Nucleus accumbens (tissue), 56 donors: ENCODE measurements at regions not wholly inside any gene's neighbourhood (a gene's known extent, or its start where the extent isn't known, plus 50 kb on each side); places are given as distances from the start of the nearest gene placed in this dataset.
"Not testable (repeated sequence)": the region's sequence is repeated elsewhere in the genome, so short reads cannot be mapped to it uniquely, and the experiment has no call there.

ENCODE experiments used
- DNase-seq, 56 donors: peaks; one replicate each; lab custom pipeline; 2025; lab: John Stamatoyannopoulos, UW

DNA sequence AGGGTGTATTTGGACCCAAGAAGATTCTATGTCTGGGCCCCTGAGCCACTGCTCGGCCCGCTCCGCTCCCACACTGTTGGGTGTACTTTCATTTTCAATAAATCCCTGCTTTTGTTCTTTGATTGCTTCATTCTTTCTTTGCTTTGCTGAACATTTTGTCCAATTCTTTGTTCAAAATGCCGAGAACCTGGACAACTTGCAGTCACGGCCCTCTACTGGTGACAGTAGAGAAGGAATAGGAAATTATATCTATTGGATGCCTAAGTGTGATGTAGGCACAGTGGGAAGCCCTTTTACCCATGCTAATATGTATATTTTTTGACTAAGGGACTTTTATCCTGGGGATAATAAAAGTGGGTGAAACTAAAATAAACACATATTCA lies 340.8 kb downstream of the LRRC3B start:
- no peak for DNase-seq

DNA sequence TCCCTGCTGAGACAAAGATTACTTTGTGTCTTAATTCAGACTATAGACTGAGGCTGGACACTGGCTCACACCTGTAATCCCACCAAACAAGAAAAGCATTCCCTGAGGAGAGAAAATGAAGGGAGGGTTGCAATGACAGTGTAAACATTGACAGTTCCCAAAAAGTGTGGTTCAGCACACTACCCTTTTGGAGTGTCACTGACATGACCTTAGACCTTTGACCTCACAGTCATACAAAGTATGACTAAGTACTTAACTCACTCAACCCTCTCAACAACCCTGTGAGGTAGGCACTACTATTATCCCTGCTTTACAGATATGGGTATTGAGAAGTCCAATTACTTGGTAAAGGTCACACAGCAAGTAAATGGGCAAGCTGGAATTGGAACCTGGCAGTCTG lies 341.7 kb downstream of the LRRC3B start:
- DNase-seq = no peak

DNA sequence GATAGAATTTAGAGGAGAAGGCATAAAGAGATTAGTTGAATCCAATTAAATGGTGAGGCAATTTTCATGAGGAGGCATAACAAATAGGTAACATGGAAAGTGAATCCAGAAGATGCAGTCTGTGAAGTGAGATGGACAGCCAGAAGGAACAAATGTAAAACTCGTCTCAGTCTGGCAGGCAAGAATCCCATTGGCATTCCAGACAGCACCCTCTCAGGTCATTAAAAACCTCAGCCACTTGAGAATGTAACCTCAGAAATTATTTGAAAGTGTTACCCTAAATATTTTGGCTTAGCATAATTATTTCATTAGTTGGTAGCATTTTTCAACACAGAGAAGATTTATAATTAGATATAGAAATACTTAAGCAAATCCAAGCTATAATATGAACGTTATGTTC lies 342.3 kb downstream of the LRRC3B start:
- DNase-seq = no peak

DNA sequence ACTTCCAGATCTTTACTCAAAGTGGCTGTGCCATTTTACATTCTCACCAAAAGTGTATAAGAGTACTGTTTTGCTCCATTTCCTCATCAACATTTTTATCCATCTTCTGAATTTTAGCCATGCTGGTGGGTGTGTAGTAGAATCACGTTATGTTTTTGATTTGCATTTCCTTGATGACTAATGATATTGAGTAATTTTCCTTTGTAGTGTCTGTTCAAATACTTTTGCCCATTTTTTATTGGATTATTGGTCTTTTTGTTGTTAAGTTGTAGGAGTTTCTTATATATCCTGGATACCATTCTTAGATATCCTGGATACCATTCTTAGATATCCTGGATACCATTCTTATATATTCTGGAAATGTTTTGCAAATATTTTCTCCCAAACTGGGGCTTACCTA lies 344.9 kb downstream of the LRRC3B start:
- no peak for DNase-seq

DNA sequence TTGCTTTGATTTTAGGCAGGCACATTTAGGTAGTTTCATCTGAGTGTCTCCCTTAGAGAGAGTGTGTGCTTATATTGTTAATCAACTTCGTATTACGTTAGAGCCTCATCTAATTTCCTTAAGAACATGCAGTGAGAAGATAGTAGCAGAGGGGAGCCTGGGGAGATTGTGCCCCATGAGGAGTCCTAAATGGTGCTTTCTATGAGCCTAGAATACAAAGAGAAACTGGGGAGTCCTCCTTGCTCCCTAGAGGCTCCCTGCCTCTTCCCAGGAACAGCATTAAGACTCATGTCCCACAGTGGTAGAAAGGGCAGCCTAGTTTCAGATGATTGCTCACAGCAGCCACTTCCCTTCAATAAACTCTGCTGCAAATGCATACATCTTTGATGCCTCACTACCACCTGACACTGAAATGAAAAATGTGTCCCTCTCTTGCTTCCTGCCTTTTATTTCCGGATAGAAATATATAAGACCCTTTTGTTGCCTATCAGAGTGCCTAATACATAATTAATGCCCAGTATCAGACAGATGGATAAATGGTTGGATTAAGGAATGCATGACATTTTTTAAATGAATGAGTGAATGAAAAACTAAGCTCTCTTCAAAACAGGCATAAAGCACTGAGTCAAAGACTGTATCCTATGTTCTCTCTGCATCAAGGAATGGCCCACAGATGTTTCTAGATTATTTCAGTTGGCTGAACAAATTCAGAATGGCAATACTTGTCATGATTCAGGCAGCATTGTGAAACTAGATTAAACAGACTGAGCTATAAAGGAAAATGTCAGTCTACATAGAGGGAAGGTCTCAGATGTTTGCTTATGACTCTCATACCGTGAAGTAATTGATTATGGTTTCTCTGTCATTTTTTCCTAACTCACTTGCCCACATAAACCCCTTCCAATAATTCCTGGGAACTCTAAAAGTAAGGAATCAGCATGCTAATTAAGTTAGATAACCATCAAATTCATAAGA lies 362.1 kb downstream of the LRRC3B start:
- no peak for DNase-seq

DNA sequence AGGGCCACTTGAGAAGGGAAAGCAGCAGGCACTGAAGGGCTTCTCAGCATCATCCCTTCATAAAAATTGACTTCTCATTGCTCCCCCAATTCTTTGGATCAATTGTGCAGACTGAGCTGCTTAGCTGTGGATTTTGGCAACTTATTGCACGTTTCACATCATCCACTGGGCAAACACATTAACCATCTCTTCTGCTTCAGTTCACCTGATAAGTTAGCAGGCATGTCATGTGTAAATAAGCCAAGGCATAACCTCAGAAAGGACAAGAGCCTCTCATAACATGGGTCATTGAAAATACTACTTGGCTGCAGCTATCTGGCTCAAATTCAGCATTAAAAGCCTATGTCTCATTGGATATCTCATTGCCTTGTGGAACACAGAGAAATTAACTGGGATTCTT lies 366.5 kb downstream of the LRRC3B start:
- no peak for DNase-seq

DNA sequence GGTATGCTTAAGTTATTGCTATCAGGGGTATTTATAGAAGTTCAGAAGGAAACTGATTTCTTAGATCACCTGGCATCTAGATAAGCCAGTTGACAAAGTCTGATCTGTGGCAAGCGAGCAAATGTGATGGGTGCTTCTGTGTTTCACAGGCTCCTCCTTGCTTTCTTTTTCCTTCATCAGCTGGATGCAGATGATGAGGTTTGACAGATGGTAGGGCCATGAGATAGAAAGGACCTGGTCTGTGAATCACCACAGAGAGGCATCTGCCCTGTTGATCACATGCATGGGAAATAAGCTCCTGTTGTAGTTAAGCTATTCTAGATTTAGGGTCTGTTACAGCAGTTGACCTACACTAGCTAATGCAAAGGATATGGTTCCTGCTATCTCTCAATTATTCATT lies 372.0 kb downstream of the NEK10 start:
- DNase-seq = no peak

DNA sequence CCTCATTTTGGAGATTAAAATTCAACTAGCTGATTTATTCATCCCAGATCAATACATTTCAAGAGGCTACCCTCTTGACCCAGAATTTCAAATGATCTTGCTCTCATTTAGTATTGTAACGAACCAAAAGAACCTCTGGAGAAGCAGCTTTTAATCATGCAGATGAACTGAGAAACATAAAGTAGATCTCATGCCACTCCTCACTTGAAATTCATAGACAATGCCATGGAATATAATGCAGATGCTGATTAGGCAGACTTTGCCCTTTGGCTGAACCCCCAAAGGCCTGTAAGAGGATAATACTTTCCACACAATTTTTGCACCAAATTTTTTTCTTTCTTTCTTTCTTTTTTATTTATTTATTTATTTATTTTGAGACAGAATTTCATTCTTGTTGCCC lies 358.3 kb downstream of the NEK10 start:
- DNase-seq = no peak

DNA sequence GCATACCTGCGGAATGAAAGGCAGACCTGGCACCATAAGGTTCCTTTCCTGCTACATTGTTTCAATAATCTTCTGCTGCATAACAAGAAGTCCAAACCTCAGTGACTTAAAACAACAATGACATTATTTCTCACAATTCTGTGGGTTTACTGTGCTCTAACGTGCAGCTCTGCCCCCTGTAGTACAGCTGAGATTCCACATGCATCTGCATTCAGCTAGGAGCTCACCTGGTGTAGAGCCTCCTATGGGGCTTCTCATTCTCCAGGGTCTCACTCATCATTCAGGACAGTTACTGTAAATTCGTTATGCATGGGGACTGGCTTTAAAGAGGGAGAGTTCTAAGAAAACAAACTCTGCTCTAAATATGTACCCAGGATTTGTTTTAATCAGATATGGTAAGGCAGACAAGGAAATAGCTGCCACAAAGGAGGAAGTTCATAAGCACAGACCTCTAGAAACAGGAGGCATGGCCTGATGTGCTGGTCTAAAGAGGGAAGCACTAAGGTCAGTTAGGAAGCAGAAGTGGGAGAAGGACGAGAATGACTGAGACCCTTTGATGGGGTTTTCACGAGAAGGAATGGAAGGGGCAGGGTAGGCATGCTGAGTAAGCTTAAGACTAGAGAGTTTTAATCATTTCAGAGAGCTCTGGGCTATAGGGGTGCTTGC lies 347.0 kb downstream of the NEK10 start:
- DNase-seq = no peak

DNA sequence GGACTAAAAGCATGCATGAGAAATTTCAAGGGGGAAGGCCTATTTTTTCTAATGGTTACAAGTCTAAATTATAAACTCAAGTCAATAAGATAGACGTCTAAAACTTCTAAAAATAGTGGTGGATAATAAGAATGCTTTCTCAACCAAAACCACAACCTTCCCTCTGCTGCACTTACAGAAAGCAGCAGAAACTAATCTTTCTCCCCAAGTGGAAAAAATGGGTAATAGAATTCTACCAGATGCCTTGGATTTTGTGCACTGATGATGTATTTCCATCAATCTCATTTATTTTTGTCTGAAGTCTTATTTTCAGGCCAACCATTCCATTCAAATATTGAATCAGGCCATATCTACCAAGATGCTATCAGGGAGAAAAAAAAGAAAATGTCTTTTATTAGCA lies 344.7 kb downstream of the NEK10 start:
- DNase-seq = no peak

DNA sequence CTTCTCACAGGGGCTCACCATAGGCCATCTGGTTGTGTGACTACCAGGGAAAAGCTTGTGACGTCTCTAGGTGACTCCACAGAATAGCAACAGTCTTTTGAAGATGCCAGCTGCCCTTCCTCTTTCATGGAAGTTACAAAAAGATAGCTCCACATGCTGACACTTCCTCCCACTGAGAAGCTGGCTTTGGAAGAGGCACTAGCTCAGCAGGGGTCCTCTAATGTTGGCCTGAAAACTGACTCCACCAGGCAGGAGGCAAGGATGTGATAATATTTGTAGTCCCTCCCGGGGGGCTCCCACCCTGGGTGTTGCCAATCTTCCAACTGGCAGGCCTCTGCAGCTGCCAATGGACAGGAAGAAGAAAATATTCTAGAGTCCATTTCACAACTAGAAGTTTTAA lies 343.5 kb downstream of the NEK10 start:
- DNase-seq = no peak

DNA sequence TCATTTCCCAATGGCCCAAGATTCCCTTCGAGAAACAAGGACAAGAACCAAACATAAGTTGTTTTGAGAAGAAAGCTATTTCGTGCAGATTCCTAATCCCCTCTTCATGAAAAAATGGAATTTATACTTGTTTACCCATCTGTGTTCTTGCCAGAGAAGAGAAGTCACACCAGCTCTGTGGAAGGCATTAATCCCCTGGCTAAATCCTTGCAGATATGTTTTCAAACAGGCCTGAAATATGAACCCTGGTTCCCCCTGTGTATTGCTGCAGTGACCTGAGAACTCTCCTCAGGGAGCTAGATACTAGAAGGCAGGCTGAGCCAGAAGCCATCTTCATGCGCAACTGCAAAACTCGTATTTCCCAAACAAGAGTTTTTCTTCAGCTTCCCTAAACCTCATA lies 337.7 kb downstream of the NEK10 start:
- no peak for DNase-seq

DNA sequence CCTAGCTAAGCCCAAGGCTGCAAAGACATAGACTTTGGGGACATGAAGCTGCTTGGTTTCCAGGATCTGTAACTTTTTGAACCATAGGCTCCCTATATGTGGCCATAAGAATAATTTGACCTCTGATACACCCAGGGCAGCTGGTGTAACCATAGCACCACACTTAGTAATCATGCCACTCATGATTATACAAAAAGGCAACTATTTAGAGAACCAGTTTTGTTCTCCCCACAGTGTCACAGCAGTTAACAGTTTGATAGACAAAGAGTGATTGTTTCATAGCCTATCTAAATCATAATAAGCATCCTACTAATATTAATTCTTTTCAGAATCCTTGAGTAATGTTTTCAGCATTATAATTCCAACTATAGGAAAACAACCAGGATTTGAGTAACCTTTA lies 334.9 kb downstream of the NEK10 start:
- no peak for DNase-seq

DNA sequence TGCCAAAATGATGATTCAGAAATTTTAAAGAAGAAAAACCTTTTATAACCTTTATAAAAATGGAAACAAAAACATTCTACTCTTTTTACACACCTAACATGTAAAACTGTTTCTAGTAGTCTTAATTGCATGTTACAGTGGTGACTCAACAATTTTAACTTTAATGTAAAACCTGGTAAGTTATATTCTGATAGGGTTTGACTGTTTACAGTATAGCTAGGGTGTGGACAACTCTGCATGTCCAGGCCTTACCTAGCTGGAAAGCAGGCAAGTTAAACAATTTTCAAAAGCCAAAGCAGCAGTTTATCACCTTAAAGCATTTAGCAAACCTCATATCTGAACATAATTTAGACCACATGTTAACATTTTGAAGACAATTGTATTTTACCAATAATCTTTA lies 328.5 kb downstream of the NEK10 start:
- no peak for DNase-seq

DNA sequence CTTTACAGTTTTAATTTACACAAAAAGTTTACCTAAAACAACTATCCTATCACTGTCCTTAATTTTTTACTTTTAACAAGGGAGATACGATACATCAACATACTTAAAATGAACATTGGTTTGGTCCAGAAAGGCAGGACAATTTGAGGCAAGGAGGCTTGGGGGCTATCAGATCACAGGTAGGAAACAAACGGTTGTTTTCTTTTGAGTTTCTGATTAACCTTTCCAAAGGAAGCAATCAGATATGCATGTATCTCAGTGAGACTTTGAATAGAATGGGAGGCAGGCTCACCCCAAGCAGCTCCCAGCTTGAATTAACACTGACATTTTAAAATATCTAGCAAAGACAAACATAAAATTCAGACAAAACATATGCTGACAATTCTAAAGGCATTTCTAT lies 326.6 kb downstream of the NEK10 start:
- not testable (repeated sequence) for DNase-seq

DNA sequence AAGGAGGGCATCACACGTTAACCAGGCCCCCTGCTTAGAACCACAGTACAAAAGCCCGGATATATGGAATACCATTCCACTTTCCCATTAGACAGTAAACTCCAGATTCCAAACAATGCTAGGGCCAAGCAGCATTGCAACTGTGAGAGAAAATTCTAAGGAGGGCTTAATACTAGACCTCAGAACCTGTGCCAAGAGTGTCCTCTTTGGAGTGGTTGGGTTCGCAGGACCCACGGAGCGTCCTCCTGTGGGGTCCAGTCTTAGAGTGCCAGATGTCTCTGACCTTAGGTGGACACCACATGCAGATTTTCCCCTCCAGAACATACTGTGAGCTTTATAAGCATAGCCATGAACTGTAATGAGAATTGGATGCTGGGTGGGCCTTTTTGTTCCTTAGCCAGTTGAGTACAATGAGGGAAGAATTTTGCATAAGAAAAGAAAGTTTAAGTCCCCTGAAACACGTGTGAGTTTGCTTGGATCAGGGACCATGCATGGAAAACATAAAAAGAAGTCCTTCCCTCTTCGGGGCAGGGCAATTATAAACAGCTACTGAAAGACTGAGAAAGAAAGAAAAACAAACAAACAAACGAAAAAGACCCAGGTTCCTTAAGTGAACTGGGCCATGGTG lies 325.7 kb downstream of the NEK10 start:
- DNase-seq = no peak

DNA sequence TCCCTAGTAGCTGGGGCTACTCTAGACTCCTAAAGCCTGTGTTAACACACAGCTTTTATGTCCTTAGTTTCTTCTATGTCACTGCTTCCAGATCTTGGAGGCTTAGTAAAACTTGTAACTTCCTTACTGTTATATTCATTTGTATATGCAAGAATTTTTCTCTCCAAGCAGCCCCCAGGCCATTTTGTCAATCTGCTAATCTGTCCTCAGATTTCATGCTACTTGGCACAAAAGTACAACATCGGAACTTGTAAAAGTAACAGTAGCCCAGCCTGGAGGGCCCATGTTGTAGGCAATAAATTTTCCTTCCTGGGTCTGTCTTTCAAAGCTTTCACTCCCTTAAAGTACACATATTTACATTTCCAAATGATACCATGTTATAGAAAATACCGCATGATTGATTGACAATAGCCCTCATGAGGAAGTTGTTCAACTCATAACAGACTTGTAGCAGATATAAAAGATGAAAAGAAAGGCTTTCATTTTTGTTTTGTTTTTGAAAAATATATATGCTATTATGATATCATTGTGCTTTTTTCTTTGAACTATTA lies 324.2 kb downstream of the NEK10 start:
- DNase-seq = no peak

DNA sequence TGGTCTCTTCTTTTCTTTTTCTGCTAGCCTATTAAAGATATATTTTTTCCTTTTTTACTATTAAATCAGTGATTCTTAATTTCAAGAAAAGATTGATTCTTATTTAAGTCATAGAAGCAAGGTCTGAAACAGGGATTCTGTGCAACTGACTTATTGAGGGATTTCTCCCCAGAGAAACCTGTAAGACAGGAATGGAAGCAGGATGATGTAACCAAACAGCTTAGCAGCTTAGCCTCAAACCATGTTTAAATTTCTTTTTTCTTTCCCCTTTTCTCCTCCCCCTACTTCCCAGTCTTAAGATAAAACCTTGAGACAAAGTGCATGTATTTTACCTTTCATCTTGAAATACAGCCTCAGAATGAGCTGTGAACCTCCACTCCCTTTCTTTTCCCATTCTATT lies 322.8 kb downstream of the NEK10 start:
- DNase-seq = no peak

DNA sequence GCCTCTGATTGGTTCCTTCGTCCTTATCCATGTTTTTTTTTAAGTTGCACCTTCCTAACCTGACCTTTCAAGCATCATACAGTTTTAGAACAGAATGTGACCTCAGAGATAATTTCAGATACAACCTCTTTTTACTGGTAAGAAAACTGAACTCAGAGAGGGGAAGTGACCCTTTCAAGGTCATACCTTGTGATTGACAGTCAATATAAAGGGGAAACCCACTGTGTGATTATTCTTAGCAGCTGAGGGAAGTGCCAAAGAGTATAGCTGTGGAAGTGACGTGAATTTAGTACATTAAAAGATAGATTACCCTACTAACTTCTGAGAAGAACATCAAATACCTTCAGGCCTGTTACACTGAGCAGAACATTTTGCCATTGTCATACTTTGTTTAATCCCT lies 319.4 kb downstream of the NEK10 start:
- DNase-seq = no peak

DNA sequence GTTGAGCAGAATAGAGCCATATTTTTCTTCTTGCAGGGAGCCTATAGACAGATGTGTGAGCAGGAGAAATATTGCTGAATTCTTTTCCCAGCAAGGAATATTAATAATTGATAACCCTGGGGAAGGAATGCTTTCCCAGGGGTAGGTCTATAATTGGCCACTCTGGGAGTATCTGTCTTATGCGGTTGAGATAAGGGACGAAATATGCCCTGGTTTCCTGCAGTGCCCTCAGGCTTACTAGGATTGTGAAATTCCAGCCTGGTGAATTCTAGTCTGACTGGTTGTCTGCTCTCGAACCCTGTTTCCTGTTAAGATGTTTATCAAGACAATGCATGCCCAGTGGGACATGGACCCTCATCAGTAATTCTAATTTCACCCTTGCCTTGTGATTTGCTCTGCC lies 317.7 kb downstream of the NEK10 start:
- DNase-seq = not testable (repeated sequence)

DNA sequence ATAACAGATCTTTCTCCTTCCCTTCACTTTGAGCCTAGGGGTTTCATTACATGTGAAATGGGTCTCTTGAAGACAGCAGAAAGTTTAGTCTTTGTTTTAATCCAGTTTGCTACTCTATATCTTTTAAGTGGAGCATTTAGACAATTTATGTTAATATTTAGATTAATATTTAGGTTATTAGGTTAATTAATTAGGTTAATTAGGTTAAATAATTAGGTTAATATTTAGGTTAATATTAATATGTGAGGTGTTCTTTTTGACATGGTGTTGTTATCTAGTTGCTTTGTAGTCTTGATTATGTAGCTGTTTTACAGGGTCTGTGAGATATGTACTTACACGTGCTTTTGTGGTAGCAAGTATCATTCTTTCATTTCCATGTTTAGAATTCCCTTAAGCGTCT lies 312.9 kb downstream of the NEK10 start:
- no peak for DNase-seq
